H9 (cell line): ENCODE measurements at regions not wholly inside any gene's neighbourhood (a gene's known extent, or its start where the extent isn't known, plus 50 kb on each side); places are given as distances from the start of the nearest gene placed in this dataset.

Source experiments
- DNase-seq: peaks from one replicate; pipeline ENCODE4 v3.0.0-alpha.2; 2017
- H2AFZ ChIP-seq: one replicate; pipeline ENCODE4 v1.6.1; 2013; ENCODE audit warnings: mild to moderate bottlenecking, low read length, control low read depth, moderate library complexity
- H2AK5ac ChIP-seq: 2 replicates; pipeline ENCODE4 v1.6.1; 2013; ENCODE audit warnings: low read length, control low read depth, mixed read lengths; ENCODE audit not compliant: insufficient read length
- H2BK120ac ChIP-seq: one replicate; pipeline ENCODE4 v1.6.1; 2013; ENCODE audit warnings: low read depth, mild to moderate bottlenecking, low read length, control low read depth, inconsistent platforms; ENCODE audit not compliant: poor library complexity, severe bottlenecking
- H2BK12ac ChIP-seq: 2 replicates; pipeline ENCODE4 v1.6.1; 2013; ENCODE audit warnings: low read length, control low read depth, mixed read lengths, low read depth; ENCODE audit not compliant: insufficient read length
- H2BK15ac ChIP-seq: 2 replicates; pipeline ENCODE4 v1.6.1; 2013; ENCODE audit warnings: low read depth, low read length, control low read depth
- H2BK20ac ChIP-seq: one replicate; pipeline ENCODE4 v1.6.1; 2013; ENCODE audit warnings: low read depth, mild to moderate bottlenecking, low read length, control low read depth, inconsistent platforms; ENCODE audit not compliant: poor library complexity, severe bottlenecking
- H2BK5ac ChIP-seq: 2 replicates; pipeline ENCODE4 v1.6.1; 2013; ENCODE audit warnings: low read length, control low read depth, mixed read lengths; ENCODE audit not compliant: insufficient read length
- H3K14ac ChIP-seq: 2 replicates; pipeline ENCODE4 v1.6.1; 2013; ENCODE audit warnings: low read length, control low read depth; ENCODE audit not compliant: insufficient read depth
- H3K18ac ChIP-seq: 2 replicates; pipeline ENCODE4 v1.6.1; 2013; ENCODE audit warnings: low read depth, mild to moderate bottlenecking, mixed read lengths, low read length, control low read depth; ENCODE audit not compliant: insufficient read length
- H3K23ac ChIP-seq: 2 replicates; pipeline ENCODE4 v1.6.1; 2013; ENCODE audit warnings: low read length, control low read depth, mixed read lengths, low read depth; ENCODE audit not compliant: insufficient read length
- H3K23me2 ChIP-seq: 2 replicates; pipeline ENCODE4 v1.6.1; 2013; ENCODE audit warnings: low read depth, mild to moderate bottlenecking, mixed read lengths, low read length, control low read depth; ENCODE audit not compliant: insufficient read length, poor library complexity, severe bottlenecking
- H3K27ac ChIP-seq: 2 replicates; pipeline ENCODE4 v1.5.1; 2013; ENCODE audit warnings: low read length, control low read depth, mixed read lengths, low read depth; ENCODE audit not compliant: insufficient read length
- H3K27me3 ChIP-seq: 2 replicates; pipeline ENCODE4 v1.6.1; 2013; ENCODE audit warnings: low read length, control low read depth, inconsistent platforms; ENCODE audit not compliant: insufficient read depth
- H3K4ac ChIP-seq: 2 replicates; pipeline ENCODE4 v1.6.1; 2013; ENCODE audit warnings: low read depth, mild to moderate bottlenecking, control low read depth, inconsistent platforms, low read length, moderate library complexity
- H3K4me1 ChIP-seq: 2 replicates; pipeline ENCODE4 v1.6.1; 2013; ENCODE audit warnings: low read length, control low read depth, inconsistent platforms; ENCODE audit not compliant: insufficient read depth
- H3K4me2 ChIP-seq: 2 replicates; pipeline ENCODE4 v1.6.1; 2013; ENCODE audit warnings: low read length, control low read depth, mixed read lengths; ENCODE audit not compliant: insufficient read length, insufficient read depth
- H3K56ac ChIP-seq: 2 replicates; pipeline ENCODE4 v1.6.1; 2013; ENCODE audit warnings: low read depth, mild to moderate bottlenecking, mixed read lengths, low read length, control low read depth; ENCODE audit not compliant: insufficient read length
- H3K79me1 ChIP-seq: 2 replicates; pipeline ENCODE4 v1.6.1; 2013; ENCODE audit warnings: low read depth, mild to moderate bottlenecking, moderate library complexity, low read length, control low read depth, inconsistent platforms; ENCODE audit not compliant: insufficient read depth, poor library complexity, severe bottlenecking
- H3K79me2 ChIP-seq: 2 replicates; pipeline ENCODE4 v1.6.1; 2013; ENCODE audit warnings: low read length, control low read depth, inconsistent platforms; ENCODE audit not compliant: insufficient read depth
- H3K9ac ChIP-seq: 2 replicates; pipeline ENCODE4 v1.6.1; 2013; ENCODE audit warnings: low read length, control low read depth, mixed read lengths; ENCODE audit not compliant: insufficient read length; ENCODE audit errors: extremely low read depth
- H3K9me3 ChIP-seq: one replicate; pipeline ENCODE4 v1.6.1; 2013; ENCODE audit warnings: low read depth, low read length, inconsistent platforms; ENCODE audit not compliant: control insufficient read depth
- H3T11ph ChIP-seq: one replicate; pipeline ENCODE4 v1.6.1; 2013; ENCODE audit warnings: mild to moderate bottlenecking, low read length, control low read depth, inconsistent platforms
- H4K20me1 ChIP-seq: one replicate; pipeline ENCODE4 v1.6.1; 2013; ENCODE audit not compliant: control insufficient read depth, insufficient read length, insufficient read depth
- H4K5ac ChIP-seq: 2 replicates; pipeline ENCODE4 v1.6.1; 2013; ENCODE audit warnings: low read depth, mild to moderate bottlenecking, mixed read lengths, low read length, control low read depth; ENCODE audit not compliant: insufficient read length
- H4K8ac ChIP-seq: replicated peaks from 2 replicates; pipeline ENCODE4 v1.6.1; 2013; ENCODE audit warnings: low read length, control low read depth, mixed read lengths, low read depth; ENCODE audit not compliant: insufficient read length
- H4K91ac ChIP-seq: 2 replicates; pipeline ENCODE4 v1.6.1; 2013; ENCODE audit warnings: low read depth, mild to moderate bottlenecking, moderate library complexity, mixed read lengths, low read length, control low read depth; ENCODE audit not compliant: insufficient read length
- H3K27ac Mint-ChIP-seq, 3 experiments: 2 replicates in 2 of 3; 3 replicates in 1 of 3; pipeline ENCODE4 v1.8.0; 2020 to 2021; ENCODE audit warnings: mixed read lengths in 3 of 3, mild to moderate bottlenecking in 1 of 3, moderate library complexity in 1 of 3
- H3K27me3 Mint-ChIP-seq: 2 replicates; pipeline ENCODE4 v1.8.0; 2021; ENCODE audit warnings: low read depth, mild to moderate bottlenecking, moderate library complexity, mixed read lengths
- H3K36me3 Mint-ChIP-seq, 3 experiments: 2 replicates in 2 of 3; 3 replicates in 1 of 3; pipeline ENCODE4 v1.8.0; 2020 to 2021; ENCODE audit warnings: low read depth in 3 of 3, mixed read lengths in 3 of 3; ENCODE audit not compliant: insufficient read depth in 1 of 3
- H3K4me1 Mint-ChIP-seq, 2 experiments: 2 replicates each; pipeline ENCODE4 v1.8.0; 2020; ENCODE audit warnings: mixed read lengths in 2 of 2
- H3K4me3 Mint-ChIP-seq, 2 experiments: 2 replicates in 1 of 2; 3 replicates in 1 of 2; pipeline ENCODE4 v1.8.0; 2020 to 2021; ENCODE audit warnings: mild to moderate bottlenecking in 2 of 2, mixed read lengths in 2 of 2, moderate library complexity in 1 of 2
- H3K9me3 Mint-ChIP-seq, 2 experiments: 2 replicates in 1 of 2; 3 replicates in 1 of 2; pipeline ENCODE4 v1.8.0; 2020; ENCODE audit warnings: mild to moderate bottlenecking in 2 of 2, mixed read lengths in 2 of 2, moderate library complexity in 1 of 2
- WGBS: extraction: QIAGEN DNeasy Blood & Tissue Kit; methylation state at CpG from one replicate; pipeline ENCODE4 v1.1.7; 2013; ENCODE audit warnings: missing lambda C conversion rate, low lambda C conversion rate, mixed read lengths; ENCODE audit not compliant: insufficient read length; ENCODE audit errors: extremely low coverage; 5-methylcytosine and 5-hydroxymethylcytosine counted together
- TF ChIP-seq, protein P1 (sequence below): fragments of 200-600 bp; sonication (generic); conservative IDR thresholded peaks from 3 replicates; pipeline ENCODE4 v1.8.0; 2021; ENCODE audit warnings: antibody characterized with exemption, mild to moderate bottlenecking

DNA sequence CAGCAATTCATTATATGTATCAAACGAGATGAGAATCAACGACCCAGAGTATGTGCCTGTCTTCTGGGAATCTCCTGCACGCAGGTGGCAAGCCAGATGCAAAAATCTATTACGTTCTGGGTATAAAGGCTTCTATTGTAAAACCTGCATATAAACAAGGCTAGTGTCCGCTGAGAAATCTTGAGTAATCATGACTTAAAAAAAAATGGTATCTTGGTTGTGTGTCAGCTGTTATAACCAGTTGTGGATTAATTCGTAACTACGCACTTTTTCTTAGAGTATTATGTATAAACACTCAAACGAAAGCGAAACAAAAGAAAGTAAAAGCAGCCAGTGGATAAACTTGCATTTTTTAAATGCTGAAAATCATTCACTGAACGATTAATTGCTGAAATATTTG lies 509.1 kb downstream of the RSL24D1 start:
- H3K18ac ChIP-seq, result no peak overlapping the region
- H3K9me3 ChIP-seq, result no peaks in the 10 kb centered on the region
- Mint-ChIP-seq H3K27me3 (no peaks in the 10 kb centered on the region), H3K4me1 (no peaks in the 10 kb centered on the region), H3K9me3 (peaks cover 0 to 3% of the 10 kb centered on the region in 2 experiments; a peak in 1 of 5 replicates), H3K36me3 (no peaks in the 10 kb centered on the region), H3K27ac (no peak overlapping the region), H3K4me3 (no peak overlapping the region)
- no peak overlapping the region for H3K4me2 ChIP-seq
- H3T11ph ChIP-seq, result no peak overlapping the region
- no peak overlapping the region for H2BK120ac ChIP-seq
- TF ChIP-seq, protein P1, sequence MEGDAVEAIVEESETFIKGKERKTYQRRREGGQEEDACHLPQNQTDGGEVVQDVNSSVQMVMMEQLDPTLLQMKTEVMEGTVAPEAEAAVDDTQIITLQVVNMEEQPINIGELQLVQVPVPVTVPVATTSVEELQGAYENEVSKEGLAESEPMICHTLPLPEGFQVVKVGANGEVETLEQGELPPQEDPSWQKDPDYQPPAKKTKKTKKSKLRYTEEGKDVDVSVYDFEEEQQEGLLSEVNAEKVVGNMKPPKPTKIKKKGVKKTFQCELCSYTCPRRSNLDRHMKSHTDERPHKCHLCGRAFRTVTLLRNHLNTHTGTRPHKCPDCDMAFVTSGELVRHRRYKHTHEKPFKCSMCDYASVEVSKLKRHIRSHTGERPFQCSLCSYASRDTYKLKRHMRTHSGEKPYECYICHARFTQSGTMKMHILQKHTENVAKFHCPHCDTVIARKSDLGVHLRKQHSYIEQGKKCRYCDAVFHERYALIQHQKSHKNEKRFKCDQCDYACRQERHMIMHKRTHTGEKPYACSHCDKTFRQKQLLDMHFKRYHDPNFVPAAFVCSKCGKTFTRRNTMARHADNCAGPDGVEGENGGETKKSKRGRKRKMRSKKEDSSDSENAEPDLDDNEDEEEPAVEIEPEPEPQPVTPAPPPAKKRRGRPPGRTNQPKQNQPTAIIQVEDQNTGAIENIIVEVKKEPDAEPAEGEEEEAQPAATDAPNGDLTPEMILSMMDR, result no peak
- H3K14ac ChIP-seq, result no peak overlapping the region
- no peaks in the 10 kb centered on the region for H3K23me2 ChIP-seq
- no peak overlapping the region for H2BK15ac ChIP-seq
- no peak overlapping the region for H2BK5ac ChIP-seq
- H3K79me2 ChIP-seq, result no peaks in the 10 kb centered on the region
- DNase-seq, result no peak
- no peaks in the 10 kb centered on the region for H3K27me3 ChIP-seq
- H3K9ac ChIP-seq, result no peak overlapping the region
- no peak overlapping the region for H3K56ac ChIP-seq
- no peak overlapping the region for H4K8ac ChIP-seq
- no peak overlapping the region for H2BK20ac ChIP-seq
- H3K79me1 ChIP-seq, result no peaks in the 10 kb centered on the region
- no peak overlapping the region for H4K91ac ChIP-seq
- H4K20me1 ChIP-seq, result no peaks in the 10 kb centered on the region
- H2AFZ ChIP-seq, result no peak overlapping the region
- no peak overlapping the region for H2BK12ac ChIP-seq
- H3K27ac ChIP-seq, result no peak overlapping the region
- H3K4ac ChIP-seq, result no peak overlapping the region
- no peak overlapping the region for H2AK5ac ChIP-seq
- H4K5ac ChIP-seq, result no peak overlapping the region
- no peak overlapping the region for H3K23ac ChIP-seq
- no peaks in the 10 kb centered on the region for H3K4me1 ChIP-seq
- WGBS, result no CpG with 5 or more reads among the region's 10 CpGs
